ENCODE measurements at regions not wholly inside any gene's neighbourhood (a gene's known extent, or its start where the extent isn't known, plus 50 kb on each side); places are given as distances from the start of the nearest gene placed in this dataset.
A peak's percentile ranks its signal among the peaks of the same experiment; 100 is the strongest.

DNA sequence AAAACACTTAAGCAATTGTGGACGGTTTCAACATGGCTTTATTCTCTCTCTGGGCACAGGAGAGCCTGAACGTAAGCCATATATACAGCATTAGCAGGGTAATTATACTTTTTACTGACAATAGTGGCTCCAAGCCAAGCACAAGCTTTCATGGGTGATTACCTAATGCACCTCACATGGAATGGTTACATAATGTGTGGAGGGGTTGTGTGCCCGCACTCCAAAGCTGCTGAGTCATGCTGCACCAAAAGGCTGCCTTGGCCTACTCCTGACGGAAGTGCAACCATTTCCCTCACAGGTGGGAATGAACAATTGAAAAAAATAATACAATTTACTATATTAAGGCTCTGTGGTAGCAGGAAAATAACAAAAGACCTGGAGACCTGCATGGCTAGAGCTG lies 86.5 kb upstream of the ATP10B start:
- peak; percentile 73 for DNase-seq

DNA sequence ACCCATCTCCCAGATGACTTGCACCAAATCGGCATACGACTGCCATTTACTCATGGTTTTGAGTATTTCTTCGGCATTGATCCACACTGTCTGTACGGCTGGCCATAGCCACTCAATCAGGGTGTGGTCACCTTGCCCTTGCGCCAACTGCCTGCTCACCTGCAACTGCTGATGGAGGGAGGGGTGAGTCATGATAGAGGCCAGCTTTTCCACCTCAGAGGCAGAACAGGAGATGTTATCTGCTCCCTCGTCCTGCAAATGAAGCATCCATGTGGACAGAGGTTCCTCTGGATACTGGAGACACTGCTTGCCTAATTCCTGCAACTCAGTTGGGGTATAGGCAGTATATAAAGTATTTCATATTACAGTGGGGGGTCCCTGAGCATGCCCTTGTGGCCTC lies 85.6 kb upstream of the ATP10B start:
- no peak for DNase-seq

DNA sequence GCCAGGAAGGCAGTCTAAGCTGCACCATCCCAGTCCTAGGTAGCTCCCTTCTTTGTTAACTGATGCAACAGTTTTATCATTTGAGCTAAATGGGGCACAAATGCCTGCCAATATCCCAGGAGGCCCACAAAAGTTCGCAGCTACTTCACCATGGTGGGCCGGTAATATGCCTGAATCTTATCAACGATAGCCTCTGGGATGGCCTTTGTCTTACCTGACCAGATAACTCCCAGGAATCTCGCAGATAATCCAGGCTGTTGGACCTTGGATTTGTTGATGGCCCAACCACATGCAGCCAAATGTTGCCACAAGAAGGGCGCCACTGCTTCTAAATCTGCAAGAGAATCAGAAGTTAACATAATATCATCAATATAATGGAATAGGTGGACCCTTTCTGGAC lies 83.8 kb upstream of the ATP10B start:
- DNase-seq, result no peak

DNA sequence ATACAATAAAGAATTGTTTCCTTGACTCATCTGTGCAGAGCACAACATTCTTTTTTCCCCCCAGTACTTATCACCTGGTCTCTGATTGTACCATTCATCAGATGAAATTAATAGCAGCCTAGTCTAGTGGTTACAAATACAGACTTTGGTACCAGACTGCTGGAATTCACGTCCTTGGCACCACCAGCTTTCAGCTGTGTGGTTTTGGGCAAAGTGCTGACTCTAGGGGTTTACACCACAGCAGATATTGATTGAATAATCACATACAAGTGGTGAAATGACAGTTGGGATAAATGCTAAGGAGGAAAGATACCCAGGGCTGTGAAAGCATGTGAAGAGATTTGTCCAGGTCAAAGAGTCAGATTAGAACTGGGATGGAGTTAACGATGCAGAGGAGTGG lies 79.3 kb upstream of the ATP10B start:
- no peak for DNase-seq

GRCh38 chr5:160930406-160930805 lies 78.4 kb upstream of the ATP10B start:
- no peak for DNase-seq

DNA sequence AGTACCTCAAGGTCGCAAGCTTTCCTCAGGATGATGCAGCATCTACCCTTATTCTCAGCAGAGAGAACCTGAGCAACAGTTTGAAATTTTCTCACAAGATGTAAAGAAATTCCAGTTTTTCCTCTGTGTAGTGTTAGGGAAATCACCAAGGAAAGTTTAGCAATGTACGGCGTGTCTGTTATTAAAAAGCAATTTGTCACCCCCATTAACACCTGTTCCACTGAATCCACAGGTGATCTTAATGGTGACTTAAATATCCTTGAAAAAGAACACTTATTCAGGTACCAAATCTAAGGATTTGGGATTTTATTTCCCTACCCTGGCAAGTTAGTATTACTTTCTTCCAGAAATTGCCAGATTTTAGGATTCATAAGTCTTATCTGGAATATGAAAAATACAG lies 77.9 kb upstream of the ATP10B start:
- no peak for DNase-seq

- DNase-seq, result peak; percentile 51
Observed at GRCh38 chr5:160929360-160929759, 77.3 kb upstream of the ATP10B start.

DNA sequence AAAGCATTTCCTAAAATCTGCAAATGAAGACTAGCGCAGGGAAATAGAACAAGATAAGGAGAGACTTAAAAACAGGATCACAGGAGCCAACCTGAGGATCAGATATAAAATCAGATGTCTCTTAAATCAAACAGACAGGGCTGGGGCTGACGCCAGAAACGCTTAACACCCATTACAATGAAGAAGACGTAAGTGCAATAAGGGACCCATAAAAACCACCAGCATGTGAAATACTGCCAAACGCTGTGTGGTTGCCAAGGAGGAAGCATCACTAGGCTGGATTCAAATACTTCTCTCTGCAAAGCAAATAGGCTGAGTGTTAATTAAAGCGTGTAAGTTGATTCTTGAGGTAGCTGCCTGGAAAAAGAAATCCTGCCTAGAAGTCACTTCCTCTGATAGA lies 74.4 kb upstream of the ATP10B start:
- peak; percentile 90 for DNase-seq

GRCh38 chr5:160925281-160925680 lies 73.3 kb upstream of the ATP10B start:
- DNase-seq, result no peak

DNA sequence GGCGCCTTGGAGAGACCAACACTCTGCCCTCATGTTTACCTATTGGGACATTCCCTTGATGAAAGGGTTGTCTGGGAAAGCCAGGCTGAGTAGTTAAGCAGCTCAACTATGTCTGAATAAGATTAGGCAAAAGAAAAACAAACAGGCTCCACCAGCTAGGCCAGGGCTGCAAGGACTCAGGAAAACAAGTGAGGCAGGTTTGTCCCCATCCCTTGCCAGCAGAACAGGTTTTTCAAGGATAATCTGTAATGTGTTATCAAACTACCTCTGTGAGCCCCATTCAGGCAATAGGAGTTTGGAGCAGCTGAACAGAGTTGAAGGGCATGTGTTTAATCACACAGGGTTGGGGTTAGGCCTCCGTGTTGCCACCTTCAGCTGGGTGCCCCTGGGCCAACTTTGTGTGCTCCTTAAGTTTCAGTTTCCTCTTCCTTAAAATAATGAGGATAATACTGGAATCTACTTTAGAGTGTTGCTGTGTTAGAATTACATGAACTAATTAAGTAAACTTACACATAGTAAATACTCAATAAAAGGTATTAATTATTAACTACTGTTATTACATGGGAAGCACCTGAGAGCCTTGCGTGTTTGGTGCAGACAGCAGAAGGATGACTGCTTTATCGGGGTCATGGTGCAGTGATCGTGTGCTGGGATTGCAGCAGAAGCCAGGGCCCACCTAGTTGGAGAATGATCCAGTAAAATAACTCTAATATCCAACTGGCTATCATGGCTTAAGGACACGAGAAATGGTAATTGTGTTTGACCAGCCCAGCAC lies 72.1 kb upstream of the ATP10B start:
- DNase-seq, result peak; percentile 97

GRCh38 chr5:160923411-160923810 lies 71.4 kb upstream of the ATP10B start:
- DNase-seq, result peak; percentile 55

- DNase-seq, result no peak
Observed at GRCh38 chr5:160922311-160922710, 70.3 kb upstream of the ATP10B start.

DNA sequence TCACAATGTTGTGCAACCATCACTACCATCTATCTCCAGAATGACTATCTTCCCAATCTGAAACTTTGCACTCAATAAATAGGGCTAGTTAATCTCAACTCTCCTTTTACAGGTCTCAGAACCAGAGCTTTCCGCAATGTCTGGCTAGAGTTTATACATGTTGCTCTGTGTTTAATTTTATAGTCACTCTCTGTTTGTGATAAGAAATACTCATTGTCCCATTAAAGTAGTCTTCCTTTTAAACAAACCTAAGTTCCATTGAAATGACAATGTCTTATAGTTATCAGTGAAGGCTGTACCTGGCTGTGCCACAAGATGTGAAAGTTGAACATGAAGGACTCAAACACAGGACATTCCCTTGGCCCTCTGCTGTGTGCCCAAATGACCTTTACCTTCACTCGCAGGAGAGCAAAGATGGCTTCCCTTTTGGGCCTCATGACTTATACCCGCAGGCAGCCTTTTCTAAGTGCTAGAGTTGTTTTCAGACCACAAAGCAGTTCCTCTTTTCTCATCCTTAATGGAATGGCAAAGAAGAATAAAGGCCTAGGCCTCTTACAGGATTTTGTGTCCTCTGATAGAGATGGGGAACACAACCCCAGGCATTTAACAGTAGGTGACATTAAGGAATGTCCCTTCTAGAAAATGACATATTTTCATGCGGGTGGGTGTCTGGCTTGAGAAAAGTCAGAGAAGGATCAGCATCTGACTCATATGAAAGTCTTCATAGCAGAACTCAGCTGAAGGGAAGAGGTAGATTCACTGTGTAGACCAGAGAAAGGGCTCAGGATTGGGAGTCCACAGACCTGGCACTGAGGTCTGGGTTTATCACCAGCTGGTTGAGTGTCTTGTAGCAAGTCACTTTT lies 69.6 kb upstream of the ATP10B start:
- no peak for DNase-seq

- no peak for DNase-seq
Observed at GRCh38 chr5:160919626-160920025, 67.6 kb upstream of the ATP10B start.

- DNase-seq, result no peak
Observed at GRCh38 chr5:160918386-160918785, 66.4 kb upstream of the ATP10B start.

DNA sequence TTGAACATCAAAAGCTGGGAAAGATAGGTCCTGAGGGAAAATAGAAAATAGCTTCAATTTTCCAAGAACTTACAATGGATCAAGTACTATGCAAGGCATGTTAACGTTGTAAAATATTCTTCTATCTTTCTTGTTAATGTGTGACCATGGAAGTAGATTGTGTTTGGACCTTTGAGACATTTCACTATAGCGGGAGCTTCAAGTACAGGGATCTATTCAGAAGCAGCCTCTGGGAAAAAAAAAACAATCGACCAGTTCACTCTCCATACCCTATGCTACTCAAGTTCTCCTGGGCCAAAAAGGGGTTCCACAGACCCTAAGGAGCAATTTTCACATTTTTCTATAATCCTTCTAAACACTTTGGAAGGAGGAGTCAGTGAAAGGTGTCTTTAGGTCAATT lies 54.1 kb upstream of the ATP10B start:
- no peak for DNase-seq

GRCh38 chr5:160905285-160905684 lies 53.3 kb upstream of the ATP10B start:
- DNase-seq, result no peak

GRCh38 chr5:160904591-160904990 lies 52.6 kb upstream of the ATP10B start:
- DNase-seq, result no peak

- DNase-seq, result no peak
Observed at GRCh38 chr5:160903551-160903950, 51.5 kb upstream of the ATP10B start.

GRCh38 chr5:160903076-160903475 lies 51.1 kb upstream of the ATP10B start:
- no peak for DNase-seq
